CD4-positive, alpha-beta T cell (primary cell): ENCODE measurements at regions not wholly inside any gene's neighbourhood (a gene's known extent, or its start where the extent isn't known, plus 50 kb on each side); places are given as distances from the start of the nearest gene placed in this dataset.

Experiments
- ATAC-seq: fragments of 200-7000 bp; cut with Tn5 transposase; one replicate; pipeline ENCODE4 v1.10.0; 2022; ENCODE audit warnings: mild to moderate bottlenecking; ENCODE audit not compliant: poor library complexity
- CTCF ChIA-PET: fragments of 350-600 bp; sonication (Branson Sonifier 250); formaldehyde crosslinking; loops from one replicate; lab custom pipeline; 2021; ENCODE audit warnings: antibody characterized with exemption, inconsistent platforms; lab: Charles Lee
- POLR2A ChIA-PET: fragments of 350-600 bp; sonication (Branson Sonifier 250); formaldehyde crosslinking; loops from one replicate; lab custom pipeline; 2021; ENCODE audit warnings: antibody characterized with exemption, inconsistent platforms; lab: Charles Lee
- DNase-seq, 14 experiments: peaks; one replicate each; pipeline ENCODE4 v3.0.0-alpha.2; 2013 to 2020; ENCODE audit warnings: mixed read lengths in 2 of 14
- H3K27ac ChIP-seq, 2 donors: one replicate each; pipeline versions ENCODE4 v1.5.1 to v1.7.0; 2013; ENCODE audit warnings: low read length in 2 of 2, low read depth in 1 of 2, mild to moderate bottlenecking in 1 of 2
- H3K27me3 ChIP-seq, 2 experiments: 1 replicate in 1 of 2; 2 replicates in 1 of 2; pipeline versions ENCODE4 v1.6.1 to v1.7.0; 2013; ENCODE audit warnings: low read length in 2 of 2, control low read depth in 1 of 2, mild to moderate bottlenecking in 1 of 2, moderate library complexity in 1 of 2; ENCODE audit not compliant: insufficient read depth in 2 of 2, control insufficient read depth in 1 of 2
- H3K36me3 ChIP-seq: one replicate; pipeline ENCODE4 v1.6.1; 2013; ENCODE audit warnings: low read length, control low read depth; ENCODE audit not compliant: insufficient read depth
- H3K4me1 ChIP-seq: one replicate; pipeline ENCODE4 v1.6.1; 2013; ENCODE audit warnings: low read length, control low read depth; ENCODE audit not compliant: insufficient read depth
- H3K4me3 ChIP-seq: one replicate; pipeline ENCODE4 v1.5.1; 2013; ENCODE audit warnings: mild to moderate bottlenecking, low read length, moderate library complexity
- H3K9me3 ChIP-seq, 2 experiments: 1 replicate in 1 of 2; 2 replicates in 1 of 2; pipeline versions ENCODE4 v1.6.1 to v1.7.0; 2013; ENCODE audit warnings: low read length in 2 of 2, mild to moderate bottlenecking in 2 of 2, control low read depth in 1 of 2, moderate library complexity in 1 of 2; ENCODE audit not compliant: control insufficient read depth in 1 of 2, insufficient read depth in 1 of 2
- H3K27ac Mint-ChIP-seq: one replicate; pipeline ENCODE4 v1.8.0; 2020; ENCODE audit warnings: mixed read lengths
- H3K27me3 Mint-ChIP-seq: one replicate; pipeline ENCODE4 v1.8.0; 2021; ENCODE audit warnings: mixed read lengths
- H3K36me3 Mint-ChIP-seq: one replicate; pipeline ENCODE4 v1.8.0; 2021; ENCODE audit warnings: low read depth, mixed read lengths
- H3K4me1 Mint-ChIP-seq: one replicate; pipeline ENCODE4 v1.8.0; 2021; ENCODE audit warnings: low read depth, mixed read lengths
- H3K4me3 Mint-ChIP-seq: one replicate; pipeline ENCODE4 v1.8.0; 2020; ENCODE audit warnings: mild to moderate bottlenecking, mixed read lengths
- H3K9me3 Mint-ChIP-seq: one replicate; pipeline ENCODE4 v1.8.0; 2020; ENCODE audit warnings: mixed read lengths
- intact Hi-C, 2 experiments: fragments of 100-400 bp; cut with DNase I in 1 of 2; cut with micrococcal nuclease in 1 of 2; formaldehyde crosslinking; loops; one replicate each; pipeline versions ENCODE4 v1.15.1 to v1.9.0; 2023 to 2025; cut with DNase I, micrococcal nuclease
- TF ChIP-seq, protein P1 (sequence below): fragments of 200-600 bp; IDR thresholded peaks from one replicate; pipeline ENCODE4 v1.8.0; 2022; ENCODE audit warnings: antibody characterized with exemption, mild to moderate bottlenecking

DNA sequence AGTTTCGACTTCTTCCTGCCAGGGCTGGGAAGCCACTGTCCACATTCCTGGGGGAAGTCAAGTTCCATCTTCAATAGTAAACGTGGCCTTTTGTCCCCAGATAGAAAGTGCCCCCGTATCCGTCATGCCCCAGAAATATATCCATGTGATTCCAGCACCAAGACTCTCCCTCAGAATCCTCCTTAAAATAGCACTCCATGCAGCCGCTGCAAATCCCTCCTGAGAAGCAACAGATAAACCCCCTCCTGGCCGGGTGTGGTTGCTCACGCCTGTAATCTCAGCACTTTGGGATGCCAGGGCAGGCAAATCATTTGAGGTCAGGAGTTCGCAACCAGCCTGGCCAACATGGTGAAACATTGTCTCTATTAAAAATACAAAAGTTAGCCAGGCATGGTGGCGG, 126.1 kb downstream of the OLFM1 start:
- H3K27ac Mint-ChIP-seq, result no peak overlapping the region
- no peaks in the 10 kb centered on the region for H3K9me3 Mint-ChIP-seq
- peaks cover 19% of the 10 kb centered on the region for H3K27me3 Mint-ChIP-seq
- H3K4me1 Mint-ChIP-seq, result no peaks in the 10 kb centered on the region
- POLR2A ChIA-PET, result no interaction called here
- intact Hi-C loops, result no loop called here
- Histone ChIP-seq H3K36me3 (no peaks in the 10 kb centered on the region), H3K4me3 (no peak overlapping the region), H3K27me3 (peaks cover 4 to 5% of the 10 kb centered on the region in 2 experiments), H3K4me1 (no peaks in the 10 kb centered on the region), H3K27ac (no peak overlapping the region), H3K9me3 (peaks cover 0 to 36% of the 10 kb centered on the region in 2 experiments)
- no peak for DNase-seq
- no peak for ATAC-seq
- H3K4me3 Mint-ChIP-seq, result no peak overlapping the region
- CTCF ChIA-PET, result no interaction called here
- H3K36me3 Mint-ChIP-seq, result no peaks in the 10 kb centered on the region
- TF ChIP-seq, protein P1, sequence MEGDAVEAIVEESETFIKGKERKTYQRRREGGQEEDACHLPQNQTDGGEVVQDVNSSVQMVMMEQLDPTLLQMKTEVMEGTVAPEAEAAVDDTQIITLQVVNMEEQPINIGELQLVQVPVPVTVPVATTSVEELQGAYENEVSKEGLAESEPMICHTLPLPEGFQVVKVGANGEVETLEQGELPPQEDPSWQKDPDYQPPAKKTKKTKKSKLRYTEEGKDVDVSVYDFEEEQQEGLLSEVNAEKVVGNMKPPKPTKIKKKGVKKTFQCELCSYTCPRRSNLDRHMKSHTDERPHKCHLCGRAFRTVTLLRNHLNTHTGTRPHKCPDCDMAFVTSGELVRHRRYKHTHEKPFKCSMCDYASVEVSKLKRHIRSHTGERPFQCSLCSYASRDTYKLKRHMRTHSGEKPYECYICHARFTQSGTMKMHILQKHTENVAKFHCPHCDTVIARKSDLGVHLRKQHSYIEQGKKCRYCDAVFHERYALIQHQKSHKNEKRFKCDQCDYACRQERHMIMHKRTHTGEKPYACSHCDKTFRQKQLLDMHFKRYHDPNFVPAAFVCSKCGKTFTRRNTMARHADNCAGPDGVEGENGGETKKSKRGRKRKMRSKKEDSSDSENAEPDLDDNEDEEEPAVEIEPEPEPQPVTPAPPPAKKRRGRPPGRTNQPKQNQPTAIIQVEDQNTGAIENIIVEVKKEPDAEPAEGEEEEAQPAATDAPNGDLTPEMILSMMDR, result no peak

DNA sequence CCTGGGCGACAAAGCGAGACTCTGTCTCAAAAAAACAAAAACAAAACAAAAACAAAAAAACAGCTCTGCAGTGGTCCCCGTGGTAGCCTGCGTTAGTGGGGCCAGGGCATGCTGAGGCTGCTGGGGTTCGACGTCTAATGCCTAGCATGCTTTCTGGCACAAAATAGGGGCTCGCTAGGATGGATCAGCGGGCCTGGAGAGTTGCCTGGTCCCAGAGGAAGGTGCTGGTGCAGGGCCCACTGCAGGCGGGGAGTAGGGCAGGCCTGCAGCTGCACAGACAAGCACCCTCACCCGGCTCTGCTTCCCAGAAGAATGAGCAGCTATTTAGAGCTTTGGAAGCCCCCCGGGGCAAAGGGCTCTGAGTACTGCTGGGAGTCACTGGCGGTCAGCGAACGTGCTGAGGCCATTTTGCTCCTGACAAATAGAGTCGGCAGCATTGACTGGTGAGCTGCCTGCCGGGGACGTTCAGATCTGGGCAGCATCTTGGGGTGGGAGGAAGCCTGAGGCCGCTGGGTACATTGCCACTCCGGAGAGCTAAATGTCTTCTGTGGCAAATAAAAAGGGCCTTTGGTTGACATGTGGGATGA, 126.7 kb downstream of the OLFM1 start:
- Histone ChIP-seq H3K9me3 (peaks cover 0 to 36% of the 10 kb centered on the region in 2 experiments), H3K27me3 (peaks cover 4 to 5% of the 10 kb centered on the region in 2 experiments), H3K36me3 (no peaks in the 10 kb centered on the region), H3K27ac (no peak overlapping the region), H3K4me3 (no peak overlapping the region), H3K4me1 (no peaks in the 10 kb centered on the region)
- DNase-seq (no peak), ATAC-seq (no peak)
- Mint-ChIP-seq H3K9me3 (no peaks in the 10 kb centered on the region), H3K36me3 (no peaks in the 10 kb centered on the region), H3K4me3 (no peak overlapping the region), H3K4me1 (no peaks in the 10 kb centered on the region), H3K27me3 (peaks cover 19% of the 10 kb centered on the region), H3K27ac (no peak overlapping the region)
- ChIA-PET POLR2A (no interaction called here), CTCF (no interaction called here)
- intact Hi-C loops, result no loop called here
- TF ChIP-seq, protein P1, result no peak

DNA sequence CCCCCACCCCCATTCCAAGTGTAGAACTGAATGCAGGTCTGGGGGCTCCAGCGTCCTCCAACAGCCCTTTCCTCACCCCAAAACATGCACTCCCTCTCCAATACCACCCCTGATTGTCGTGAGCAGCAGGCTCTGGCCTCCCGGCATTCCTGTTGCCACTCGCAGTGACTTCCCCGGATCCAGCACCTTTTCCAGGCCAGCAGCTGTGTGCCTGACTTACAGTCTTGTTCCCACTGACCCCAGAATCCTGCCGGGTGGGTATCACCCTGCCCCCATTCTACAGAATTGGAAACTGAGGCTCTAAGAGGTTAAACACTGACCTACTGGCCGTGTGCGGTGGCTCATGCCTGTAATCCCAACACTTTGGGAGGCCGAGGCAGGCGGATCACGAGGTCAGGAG, 127.2 kb downstream of the OLFM1 start:
- POLR2A ChIA-PET, result no interaction called here
- peaks cover 4 to 5% of the 10 kb centered on the region in 2 experiments for H3K27me3 ChIP-seq
- intact Hi-C loops, result no loop called here
- DNase-seq (no peak), ATAC-seq (no peak)
- H3K27me3 Mint-ChIP-seq, result peaks cover 19% of the 10 kb centered on the region
- CTCF ChIA-PET, result no interaction called here
- H3K4me3 Mint-ChIP-seq, result no peak overlapping the region
- no peak overlapping the region for H3K4me3 ChIP-seq
- no peaks in the 10 kb centered on the region for H3K36me3 Mint-ChIP-seq
- H3K27ac Mint-ChIP-seq, result no peak overlapping the region
- no peak overlapping the region for H3K27ac ChIP-seq
- no peaks in the 10 kb centered on the region for H3K36me3 ChIP-seq
- no peaks in the 10 kb centered on the region for H3K4me1 Mint-ChIP-seq
- H3K4me1 ChIP-seq, result no peaks in the 10 kb centered on the region
- TF ChIP-seq, protein P1, result no peak
- peaks cover 0 to 32% of the 10 kb centered on the region in 2 experiments for H3K9me3 ChIP-seq
- H3K9me3 Mint-ChIP-seq, result no peaks in the 10 kb centered on the region
